GM23338 (cell line): ENCODE measurements at regions not wholly inside any gene's neighbourhood (a gene's known extent, or its start where the extent isn't known, plus 50 kb on each side); places are given as distances from the start of the nearest gene placed in this dataset.

Source experiments
- ATAC-seq: fragments of 200-7000 bp; cut with Tn5 transposase; 3 replicates; pipeline ENCODE4 v1.9.1; 2020
- DNase-seq: peaks from one replicate; pipeline ENCODE4 v3.0.0-alpha.2; 2015; ENCODE audit warnings: low spot score
- H2AFZ ChIP-seq: fragments of 200-600 bp; sonication (generic); 2 replicates; pipeline ENCODE4 v1.8.0; 2016; ENCODE audit warnings: antibody characterized with exemption, mild to moderate bottlenecking, moderate library complexity
- H3F3A ChIP-seq: fragments of 200-600 bp; sonication (generic); replicated peaks from 2 replicates; pipeline ENCODE4 v1.8.0; 2017; ENCODE audit warnings: antibody characterized with exemption, mixed run types, low read depth
- H3K27ac ChIP-seq: fragments of 200-600 bp; sonication (generic); 2 replicates; pipeline ENCODE4 v1.6.1; 2016; ENCODE audit warnings: low read depth
- H3K27me3 ChIP-seq: fragments of 200-600 bp; sonication (generic); 2 replicates; pipeline ENCODE4 v1.8.0; 2016; ENCODE audit warnings: mild to moderate bottlenecking, mixed run types, moderate library complexity; ENCODE audit not compliant: insufficient read depth
- H3K36me3 ChIP-seq: fragments of 200-600 bp; sonication (generic); 2 replicates; pipeline ENCODE4 v1.8.0; 2016; ENCODE audit warnings: mild to moderate bottlenecking; ENCODE audit not compliant: insufficient read depth
- H3K4me1 ChIP-seq: fragments of 200-600 bp; sonication (generic); 2 replicates; pipeline ENCODE4 v1.8.0; 2016; ENCODE audit warnings: mild to moderate bottlenecking, moderate library complexity; ENCODE audit not compliant: insufficient read depth
- H3K4me2 ChIP-seq: fragments of 200-600 bp; sonication (generic); 2 replicates; pipeline ENCODE4 v1.7.1; 2017; ENCODE audit warnings: mixed run types
- H3K4me3 ChIP-seq: fragments of 200-600 bp; sonication (generic); 2 replicates; pipeline ENCODE4 v1.6.1; 2016; ENCODE audit warnings: mixed run types
- H3K79me2 ChIP-seq: fragments of 200-600 bp; sonication (generic); replicated peaks from 2 replicates; pipeline ENCODE4 v1.8.0; 2017; ENCODE audit warnings: mild to moderate bottlenecking; ENCODE audit not compliant: insufficient read depth
- H3K9me2 ChIP-seq: fragments of 200-600 bp; sonication (generic); 2 replicates; pipeline ENCODE4 v1.8.0; 2017; ENCODE audit not compliant: insufficient read depth
- H4K20me1 ChIP-seq: fragments of 200-600 bp; sonication (generic); replicated peaks from 2 replicates; pipeline ENCODE4 v1.8.0; 2017; ENCODE audit warnings: mild to moderate bottlenecking; ENCODE audit not compliant: insufficient read depth
- H3K27ac Mint-ChIP-seq: 2 replicates; pipeline ENCODE4 v1.8.0; 2020; ENCODE audit warnings: inconsistent platforms, mild to moderate bottlenecking, moderate library complexity, mixed read lengths
- H3K27me3 Mint-ChIP-seq: 3 replicates; pipeline ENCODE4 v1.8.0; 2022; ENCODE audit warnings: low read depth, mild to moderate bottlenecking, moderate library complexity, mixed read lengths, inconsistent platforms; ENCODE audit not compliant: insufficient read depth, poor library complexity
- H3K36me3 Mint-ChIP-seq: 3 replicates; pipeline ENCODE4 v1.8.0; 2021; ENCODE audit warnings: low read depth, mild to moderate bottlenecking, inconsistent platforms, moderate library complexity, mixed read lengths
- H3K4me1 Mint-ChIP-seq: 3 replicates; pipeline ENCODE4 v1.8.0; 2020; ENCODE audit warnings: mild to moderate bottlenecking, inconsistent platforms, mixed read lengths
- H3K4me3 Mint-ChIP-seq: 3 replicates; pipeline ENCODE4 v1.8.0; 2021; ENCODE audit warnings: moderate library complexity, mild to moderate bottlenecking, inconsistent platforms, mixed read lengths
- H3K9me3 Mint-ChIP-seq: 3 replicates; pipeline ENCODE4 v1.8.0; 2020; ENCODE audit warnings: moderate library complexity, mild to moderate bottlenecking, inconsistent platforms, mixed read lengths
- CREB1 ChIP-seq: fragments of 250-450 bp; sonication (Bioruptor Pico); IDR thresholded peaks from 2 replicates; pipeline ENCODE4 v1.5.0; 2020; ENCODE audit warnings: low read depth, mild to moderate bottlenecking, moderate library complexity
- EZH2phosphoT487 ChIP-seq: fragments of 200-600 bp; sonication (generic); IDR thresholded peaks from one replicate; pipeline ENCODE4 v1.8.1; 2018; ENCODE audit warnings: antibody characterized with exemption; ENCODE audit not compliant: unreplicated experiment
- JUNB ChIP-seq: IDR thresholded peaks from one replicate; pipeline ENCODE4 v1.6.1; 2016; ENCODE audit warnings: antibody characterized with exemption; ENCODE audit not compliant: unreplicated experiment
- NANOG ChIP-seq: IDR thresholded peaks from 2 replicates; pipeline ENCODE4 v1.6.1; 2016; ENCODE audit warnings: antibody characterized with exemption, borderline replicate concordance
- POLR2AphosphoS5 ChIP-seq: IDR thresholded peaks from 2 replicates; pipeline ENCODE4 v1.6.1; 2016; ENCODE audit warnings: antibody characterized with exemption, low read depth
- STAT1 ChIP-seq: IDR thresholded peaks from one replicate; pipeline ENCODE4 v1.6.1; 2016; ENCODE audit warnings: antibody characterized with exemption; ENCODE audit not compliant: unreplicated experiment
- ZNF114 ChIP-seq: fragments of 250-450 bp; sonication (Bioruptor Pico); IDR thresholded peaks from 2 replicates; pipeline ENCODE4 v1.5.0; 2020; ENCODE audit warnings: mild to moderate bottlenecking, moderate library complexity
- ZNF331 ChIP-seq: fragments of 250-450 bp; sonication (Bioruptor Pico); IDR thresholded peaks from 2 replicates; pipeline ENCODE4 v1.5.0; 2020; ENCODE audit warnings: low read depth, mild to moderate bottlenecking, moderate library complexity
- TF ChIP-seq, protein P1 (sequence below): IDR thresholded peaks from one replicate; pipeline ENCODE4 v1.6.1; 2018; ENCODE audit warnings: antibody characterized with exemption; ENCODE audit not compliant: unreplicated experiment
- TF ChIP-seq, protein P2 (sequence below): fragments of 250-450 bp; sonication (Bioruptor Pico); IDR thresholded peaks from 2 replicates; pipeline ENCODE4 v1.5.0; 2020; ENCODE audit warnings: mild to moderate bottlenecking, moderate library complexity
- TF ChIP-seq, protein P3 (sequence below), 2 experiments: fragments of 200-600 bp in 1 of 2; sonication (generic) in 1 of 2; conservative IDR thresholded peaks; 2 replicates each; pipeline versions ENCODE4 v1.5.1 to v1.6.1; 2016 to 2017; ENCODE audit warnings: antibody characterized with exemption in 2 of 2, low read depth in 2 of 2, mild to moderate bottlenecking in 2 of 2, moderate library complexity in 1 of 2
- TF ChIP-seq, protein P4 (sequence below): IDR thresholded peaks from 2 replicates; pipeline ENCODE4 v1.6.1; 2016; ENCODE audit warnings: antibody characterized with exemption

DNA sequence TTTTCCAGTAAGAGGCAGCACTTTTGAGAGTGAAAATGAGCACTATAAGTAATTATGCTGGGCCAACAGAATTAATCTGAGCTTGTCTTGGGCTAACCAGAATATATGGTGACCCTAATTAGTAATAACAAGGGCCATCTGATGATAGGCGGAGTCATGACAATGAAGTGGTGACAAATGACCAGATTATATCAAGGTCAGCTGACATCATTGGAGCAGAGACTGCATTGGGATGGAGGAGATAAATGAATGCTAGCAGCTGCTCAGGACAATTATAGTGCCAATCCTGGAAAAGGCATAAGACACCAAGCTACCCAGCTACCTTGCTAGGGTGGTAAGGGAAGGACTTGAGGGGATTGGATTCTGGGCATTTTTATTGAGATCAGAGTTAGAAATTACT lies 1548.7 kb downstream of the RPA4 start:
- no peak overlapping the region for H3K4me3 ChIP-seq
- ATAC-seq (no peak), DNase-seq (no peak)
- H3K4me1 ChIP-seq = no peaks in the 10 kb centered on the region
- Mint-ChIP-seq H3K27me3 (no peaks in the 10 kb centered on the region), H3K27ac (no peak overlapping the region), H3K4me3 (no peak overlapping the region), H3K9me3 (peaks cover 7% of the 10 kb centered on the region; the same call in 1 of the 3 replicates), H3K4me1 (no peaks in the 10 kb centered on the region), H3K36me3 (no peaks in the 10 kb centered on the region; the same call in 1 of the 3 replicates)
- H3K9me2 ChIP-seq = no peaks in the 10 kb centered on the region
- no peaks in the 10 kb centered on the region for H3F3A ChIP-seq
- H3K79me2 ChIP-seq = no peaks in the 10 kb centered on the region
- no peak overlapping the region for H2AFZ ChIP-seq
- no peaks in the 10 kb centered on the region for H4K20me1 ChIP-seq
- H3K4me2 ChIP-seq = no peak overlapping the region
- TF ChIP-seq POLR2AphosphoS5 = no peak
- TF ChIP-seq, protein P1, sequence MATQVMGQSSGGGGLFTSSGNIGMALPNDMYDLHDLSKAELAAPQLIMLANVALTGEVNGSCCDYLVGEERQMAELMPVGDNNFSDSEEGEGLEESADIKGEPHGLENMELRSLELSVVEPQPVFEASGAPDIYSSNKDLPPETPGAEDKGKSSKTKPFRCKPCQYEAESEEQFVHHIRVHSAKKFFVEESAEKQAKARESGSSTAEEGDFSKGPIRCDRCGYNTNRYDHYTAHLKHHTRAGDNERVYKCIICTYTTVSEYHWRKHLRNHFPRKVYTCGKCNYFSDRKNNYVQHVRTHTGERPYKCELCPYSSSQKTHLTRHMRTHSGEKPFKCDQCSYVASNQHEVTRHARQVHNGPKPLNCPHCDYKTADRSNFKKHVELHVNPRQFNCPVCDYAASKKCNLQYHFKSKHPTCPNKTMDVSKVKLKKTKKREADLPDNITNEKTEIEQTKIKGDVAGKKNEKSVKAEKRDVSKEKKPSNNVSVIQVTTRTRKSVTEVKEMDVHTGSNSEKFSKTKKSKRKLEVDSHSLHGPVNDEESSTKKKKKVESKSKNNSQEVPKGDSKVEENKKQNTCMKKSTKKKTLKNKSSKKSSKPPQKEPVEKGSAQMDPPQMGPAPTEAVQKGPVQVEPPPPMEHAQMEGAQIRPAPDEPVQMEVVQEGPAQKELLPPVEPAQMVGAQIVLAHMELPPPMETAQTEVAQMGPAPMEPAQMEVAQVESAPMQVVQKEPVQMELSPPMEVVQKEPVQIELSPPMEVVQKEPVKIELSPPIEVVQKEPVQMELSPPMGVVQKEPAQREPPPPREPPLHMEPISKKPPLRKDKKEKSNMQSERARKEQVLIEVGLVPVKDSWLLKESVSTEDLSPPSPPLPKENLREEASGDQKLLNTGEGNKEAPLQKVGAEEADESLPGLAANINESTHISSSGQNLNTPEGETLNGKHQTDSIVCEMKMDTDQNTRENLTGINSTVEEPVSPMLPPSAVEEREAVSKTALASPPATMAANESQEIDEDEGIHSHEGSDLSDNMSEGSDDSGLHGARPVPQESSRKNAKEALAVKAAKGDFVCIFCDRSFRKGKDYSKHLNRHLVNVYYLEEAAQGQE = no peak
- no peak for TF ChIP-seq JUNB
- no peak for TF ChIP-seq NANOG
- TF ChIP-seq, protein P2, sequence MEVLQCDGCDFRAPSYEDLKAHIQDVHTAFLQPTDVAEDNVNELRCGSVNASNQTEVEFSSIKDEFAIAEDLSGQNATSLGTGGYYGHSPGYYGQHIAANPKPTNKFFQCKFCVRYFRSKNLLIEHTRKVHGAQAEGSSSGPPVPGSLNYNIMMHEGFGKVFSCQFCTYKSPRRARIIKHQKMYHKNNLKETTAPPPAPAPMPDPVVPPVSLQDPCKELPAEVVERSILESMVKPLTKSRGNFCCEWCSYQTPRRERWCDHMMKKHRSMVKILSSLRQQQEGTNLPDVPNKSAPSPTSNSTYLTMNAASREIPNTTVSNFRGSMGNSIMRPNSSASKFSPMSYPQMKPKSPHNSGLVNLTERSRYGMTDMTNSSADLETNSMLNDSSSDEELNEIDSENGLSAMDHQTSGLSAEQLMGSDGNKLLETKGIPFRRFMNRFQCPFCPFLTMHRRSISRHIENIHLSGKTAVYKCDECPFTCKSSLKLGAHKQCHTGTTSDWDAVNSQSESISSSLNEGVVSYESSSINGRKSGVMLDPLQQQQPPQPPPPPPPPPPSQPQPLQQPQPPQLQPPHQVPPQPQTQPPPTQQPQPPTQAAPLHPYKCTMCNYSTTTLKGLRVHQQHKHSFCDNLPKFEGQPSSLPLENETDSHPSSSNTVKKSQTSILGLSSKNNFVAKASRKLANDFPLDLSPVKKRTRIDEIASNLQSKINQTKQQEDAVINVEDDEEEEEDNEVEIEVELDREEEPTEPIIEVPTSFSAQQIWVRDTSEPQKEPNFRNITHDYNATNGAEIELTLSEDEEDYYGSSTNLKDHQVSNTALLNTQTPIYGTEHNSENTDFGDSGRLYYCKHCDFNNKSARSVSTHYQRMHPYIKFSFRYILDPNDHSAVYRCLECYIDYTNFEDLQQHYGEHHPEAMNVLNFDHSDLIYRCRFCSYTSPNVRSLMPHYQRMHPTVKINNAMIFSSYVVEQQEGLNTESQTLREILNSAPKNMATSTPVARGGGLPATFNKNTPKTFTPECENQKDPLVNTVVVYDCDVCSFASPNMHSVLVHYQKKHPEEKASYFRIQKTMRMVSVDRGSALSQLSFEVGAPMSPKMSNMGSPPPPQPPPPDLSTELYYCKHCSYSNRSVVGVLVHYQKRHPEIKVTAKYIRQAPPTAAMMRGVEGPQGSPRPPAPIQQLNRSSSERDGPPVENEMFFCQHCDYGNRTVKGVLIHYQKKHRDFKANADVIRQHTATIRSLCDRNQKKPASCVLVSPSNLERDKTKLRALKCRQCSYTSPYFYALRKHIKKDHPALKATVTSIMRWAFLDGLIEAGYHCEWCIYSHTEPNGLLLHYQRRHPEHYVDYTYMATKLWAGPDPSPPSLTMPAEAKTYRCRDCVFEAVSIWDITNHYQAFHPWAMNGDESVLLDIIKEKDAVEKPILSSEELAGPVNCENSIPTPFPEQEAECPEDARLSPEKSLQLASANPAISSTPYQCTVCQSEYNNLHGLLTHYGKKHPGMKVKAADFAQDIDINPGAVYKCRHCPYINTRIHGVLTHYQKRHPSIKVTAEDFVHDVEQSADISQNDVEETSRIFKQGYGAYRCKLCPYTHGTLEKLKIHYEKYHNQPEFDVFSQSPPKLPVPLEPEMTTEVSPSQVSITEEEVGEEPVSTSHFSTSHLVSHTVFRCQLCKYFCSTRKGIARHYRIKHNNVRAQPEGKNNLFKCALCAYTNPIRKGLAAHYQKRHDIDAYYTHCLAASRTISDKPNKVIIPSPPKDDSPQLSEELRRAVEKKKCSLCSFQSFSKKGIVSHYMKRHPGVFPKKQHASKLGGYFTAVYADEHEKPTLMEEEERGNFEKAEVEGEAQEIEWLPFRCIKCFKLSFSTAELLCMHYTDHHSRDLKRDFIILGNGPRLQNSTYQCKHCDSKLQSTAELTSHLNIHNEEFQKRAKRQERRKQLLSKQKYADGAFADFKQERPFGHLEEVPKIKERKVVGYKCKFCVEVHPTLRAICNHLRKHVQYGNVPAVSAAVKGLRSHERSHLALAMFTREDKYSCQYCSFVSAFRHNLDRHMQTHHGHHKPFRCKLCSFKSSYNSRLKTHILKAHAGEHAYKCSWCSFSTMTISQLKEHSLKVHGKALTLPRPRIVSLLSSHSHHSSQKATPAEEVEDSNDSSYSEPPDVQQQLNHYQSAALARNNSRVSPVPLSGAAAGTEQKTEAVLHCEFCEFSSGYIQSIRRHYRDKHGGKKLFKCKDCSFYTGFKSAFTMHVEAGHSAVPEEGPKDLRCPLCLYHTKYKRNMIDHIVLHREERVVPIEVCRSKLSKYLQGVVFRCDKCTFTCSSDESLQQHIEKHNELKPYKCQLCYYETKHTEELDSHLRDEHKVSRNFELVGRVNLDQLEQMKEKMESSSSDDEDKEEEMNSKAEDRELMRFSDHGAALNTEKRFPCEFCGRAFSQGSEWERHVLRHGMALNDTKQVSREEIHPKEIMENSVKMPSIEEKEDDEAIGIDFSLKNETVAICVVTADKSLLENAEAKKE (CRISPR knock-in tag) = no peak
- no peak for TF ChIP-seq CREB1 (CRISPR knock-in tag)
- no peak for TF ChIP-seq ZNF114 (CRISPR knock-in tag)
- no peak for TF ChIP-seq ZNF331
- TF ChIP-seq STAT1 = no peak
- TF ChIP-seq EZH2phosphoT487 = no peak
- TF ChIP-seq, protein P3, sequence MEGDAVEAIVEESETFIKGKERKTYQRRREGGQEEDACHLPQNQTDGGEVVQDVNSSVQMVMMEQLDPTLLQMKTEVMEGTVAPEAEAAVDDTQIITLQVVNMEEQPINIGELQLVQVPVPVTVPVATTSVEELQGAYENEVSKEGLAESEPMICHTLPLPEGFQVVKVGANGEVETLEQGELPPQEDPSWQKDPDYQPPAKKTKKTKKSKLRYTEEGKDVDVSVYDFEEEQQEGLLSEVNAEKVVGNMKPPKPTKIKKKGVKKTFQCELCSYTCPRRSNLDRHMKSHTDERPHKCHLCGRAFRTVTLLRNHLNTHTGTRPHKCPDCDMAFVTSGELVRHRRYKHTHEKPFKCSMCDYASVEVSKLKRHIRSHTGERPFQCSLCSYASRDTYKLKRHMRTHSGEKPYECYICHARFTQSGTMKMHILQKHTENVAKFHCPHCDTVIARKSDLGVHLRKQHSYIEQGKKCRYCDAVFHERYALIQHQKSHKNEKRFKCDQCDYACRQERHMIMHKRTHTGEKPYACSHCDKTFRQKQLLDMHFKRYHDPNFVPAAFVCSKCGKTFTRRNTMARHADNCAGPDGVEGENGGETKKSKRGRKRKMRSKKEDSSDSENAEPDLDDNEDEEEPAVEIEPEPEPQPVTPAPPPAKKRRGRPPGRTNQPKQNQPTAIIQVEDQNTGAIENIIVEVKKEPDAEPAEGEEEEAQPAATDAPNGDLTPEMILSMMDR (conservative IDR thresholded peaks at IDR 0.05; ENCODE audit: low read depth in 2 of 2) = no peak
- TF ChIP-seq, protein P4, sequence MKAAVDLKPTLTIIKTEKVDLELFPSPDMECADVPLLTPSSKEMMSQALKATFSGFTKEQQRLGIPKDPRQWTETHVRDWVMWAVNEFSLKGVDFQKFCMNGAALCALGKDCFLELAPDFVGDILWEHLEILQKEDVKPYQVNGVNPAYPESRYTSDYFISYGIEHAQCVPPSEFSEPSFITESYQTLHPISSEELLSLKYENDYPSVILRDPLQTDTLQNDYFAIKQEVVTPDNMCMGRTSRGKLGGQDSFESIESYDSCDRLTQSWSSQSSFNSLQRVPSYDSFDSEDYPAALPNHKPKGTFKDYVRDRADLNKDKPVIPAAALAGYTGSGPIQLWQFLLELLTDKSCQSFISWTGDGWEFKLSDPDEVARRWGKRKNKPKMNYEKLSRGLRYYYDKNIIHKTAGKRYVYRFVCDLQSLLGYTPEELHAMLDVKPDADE = no peak
- H3K27me3 ChIP-seq = no peaks in the 10 kb centered on the region
- no peak overlapping the region for H3K27ac ChIP-seq
- H3K36me3 ChIP-seq = no peaks in the 10 kb centered on the region
